Mesothelial cell of epicardium (in vitro differentiated cells): ENCODE measurements at regions not wholly inside any gene's neighbourhood (a gene's known extent, or its start where the extent isn't known, plus 50 kb on each side); places are given as distances from the start of the nearest gene placed in this dataset.

Experiments used
- DNase-seq, 2 experiments: peaks; one replicate each; pipeline ENCODE4 v3.0.0; 2021; ENCODE audit warnings: low spot score in 2 of 2; ENCODE audit not compliant: unreplicated experiment in 2 of 2
- H3K27ac Mint-ChIP-seq: 2 replicates; pipeline ENCODE4 v1.8.0; 2021; ENCODE audit warnings: mixed read lengths
- H3K27me3 Mint-ChIP-seq: 2 replicates; pipeline ENCODE4 v1.8.0; 2021; ENCODE audit warnings: low read depth, mixed read lengths
- H3K36me3 Mint-ChIP-seq: 2 replicates; pipeline ENCODE4 v1.8.0; 2021; ENCODE audit warnings: mixed read lengths
- H3K4me1 Mint-ChIP-seq: 2 replicates; pipeline ENCODE4 v1.8.0; 2021; ENCODE audit warnings: mixed read lengths
- H3K4me3 Mint-ChIP-seq: 2 replicates; pipeline ENCODE4 v1.8.0; 2021; ENCODE audit warnings: mild to moderate bottlenecking, moderate library complexity, mixed read lengths
- H3K9me3 Mint-ChIP-seq: 2 replicates; pipeline ENCODE4 v1.8.0; 2021; ENCODE audit warnings: mixed read lengths
- TF ChIP-seq, protein P1 (sequence below): fragments of 200-600 bp; sonication (generic); IDR thresholded peaks from one replicate; pipeline ENCODE4 v1.5.0; 2021; ENCODE audit warnings: antibody characterized with exemption; ENCODE audit not compliant: unreplicated experiment

DNA sequence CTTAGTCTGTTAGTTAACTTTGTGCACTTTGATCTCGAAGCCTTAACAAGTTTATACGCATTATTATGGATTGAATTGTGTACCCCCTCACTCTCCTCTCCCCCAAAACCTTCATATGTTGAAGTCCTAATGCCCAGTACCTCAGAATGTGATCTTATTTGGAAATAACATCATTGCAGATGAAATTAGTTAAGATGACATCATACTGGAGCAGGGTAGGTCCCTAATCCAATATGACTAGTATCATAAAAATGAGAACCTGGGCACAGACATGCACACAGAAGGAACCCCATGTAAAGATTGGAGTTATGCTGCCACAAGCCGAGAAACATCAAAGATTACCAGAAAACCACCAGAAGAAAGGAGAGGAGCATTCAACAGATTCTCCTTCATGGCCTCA is 85.8 kb upstream of the TSC22D1 start:
- no peaks in the 10 kb centered on the region for H3K4me1 Mint-ChIP-seq
- DNase-seq: no peak
- no peaks in the 10 kb centered on the region for H3K36me3 Mint-ChIP-seq
- TF ChIP-seq, protein P1, sequence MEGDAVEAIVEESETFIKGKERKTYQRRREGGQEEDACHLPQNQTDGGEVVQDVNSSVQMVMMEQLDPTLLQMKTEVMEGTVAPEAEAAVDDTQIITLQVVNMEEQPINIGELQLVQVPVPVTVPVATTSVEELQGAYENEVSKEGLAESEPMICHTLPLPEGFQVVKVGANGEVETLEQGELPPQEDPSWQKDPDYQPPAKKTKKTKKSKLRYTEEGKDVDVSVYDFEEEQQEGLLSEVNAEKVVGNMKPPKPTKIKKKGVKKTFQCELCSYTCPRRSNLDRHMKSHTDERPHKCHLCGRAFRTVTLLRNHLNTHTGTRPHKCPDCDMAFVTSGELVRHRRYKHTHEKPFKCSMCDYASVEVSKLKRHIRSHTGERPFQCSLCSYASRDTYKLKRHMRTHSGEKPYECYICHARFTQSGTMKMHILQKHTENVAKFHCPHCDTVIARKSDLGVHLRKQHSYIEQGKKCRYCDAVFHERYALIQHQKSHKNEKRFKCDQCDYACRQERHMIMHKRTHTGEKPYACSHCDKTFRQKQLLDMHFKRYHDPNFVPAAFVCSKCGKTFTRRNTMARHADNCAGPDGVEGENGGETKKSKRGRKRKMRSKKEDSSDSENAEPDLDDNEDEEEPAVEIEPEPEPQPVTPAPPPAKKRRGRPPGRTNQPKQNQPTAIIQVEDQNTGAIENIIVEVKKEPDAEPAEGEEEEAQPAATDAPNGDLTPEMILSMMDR: no peak
- peaks cover 5% of the 10 kb centered on the region for H3K27me3 Mint-ChIP-seq
- no peak overlapping the region for H3K27ac Mint-ChIP-seq
- H3K4me3 Mint-ChIP-seq: no peak overlapping the region
- H3K9me3 Mint-ChIP-seq: no peaks in the 10 kb centered on the region

- no peak for DNase-seq
- Mint-ChIP-seq H3K27me3 (peaks cover 5% of the 10 kb centered on the region), H3K9me3 (no peaks in the 10 kb centered on the region), H3K36me3 (no peaks in the 10 kb centered on the region), H3K4me3 (no peak overlapping the region), H3K4me1 (no peaks in the 10 kb centered on the region), H3K27ac (no peak overlapping the region)
- TF ChIP-seq, protein P1: no peak
These were observed 83.9 kb upstream of the TSC22D1 start for GRCh38 chr13:44660050-44660449.

DNA sequence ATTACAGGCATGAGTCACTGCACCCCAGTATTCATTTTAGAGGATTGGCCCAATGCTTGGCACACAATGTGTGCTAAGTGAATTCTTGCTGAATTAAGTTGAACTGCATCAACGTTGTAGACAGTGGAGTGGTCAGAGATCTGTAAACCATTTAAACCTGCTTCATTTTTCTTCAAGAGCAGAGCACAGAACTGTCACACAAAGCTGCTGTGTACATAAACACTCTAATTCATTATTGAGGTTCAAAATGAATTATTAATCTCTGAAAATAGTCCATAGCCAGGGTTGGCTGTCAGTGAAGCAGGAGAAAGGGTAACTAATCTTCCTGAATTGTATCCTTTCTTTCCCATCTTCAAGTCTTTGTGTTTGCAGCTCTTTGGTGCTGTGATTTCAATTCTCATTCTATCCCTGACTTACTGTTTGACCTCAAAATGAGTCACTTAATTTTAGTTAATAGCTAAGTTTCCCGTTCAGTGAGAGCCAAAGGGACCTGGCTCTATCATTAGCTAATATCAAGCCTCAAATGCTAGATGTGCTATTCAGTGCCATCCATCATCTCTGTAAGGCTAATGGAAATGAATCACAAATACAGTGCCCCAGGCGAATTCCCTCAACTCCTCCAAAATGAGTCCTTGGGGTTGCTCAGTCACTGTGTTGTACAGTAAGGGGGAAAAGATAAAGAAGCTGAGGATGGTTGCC is 77.0 kb upstream of the TSC22D1 start:
- no peak overlapping the region for H3K27ac Mint-ChIP-seq
- no peak for DNase-seq
- H3K4me1 Mint-ChIP-seq: peaks cover 3% of the 10 kb centered on the region
- H3K9me3 Mint-ChIP-seq: no peaks in the 10 kb centered on the region
- no peak overlapping the region for H3K4me3 Mint-ChIP-seq
- H3K27me3 Mint-ChIP-seq: no peaks in the 10 kb centered on the region
- H3K36me3 Mint-ChIP-seq: no peaks in the 10 kb centered on the region
- TF ChIP-seq, protein P1: no peak

GRCh38 chr13:44652168-44652567 is 76.0 kb upstream of the TSC22D1 start:
- Mint-ChIP-seq H3K4me3 (no peak overlapping the region), H3K36me3 (no peaks in the 10 kb centered on the region), H3K9me3 (no peaks in the 10 kb centered on the region), H3K27me3 (no peaks in the 10 kb centered on the region), H3K27ac (no peak overlapping the region), H3K4me1 (peaks cover 3% of the 10 kb centered on the region)
- DNase-seq: no peak
- TF ChIP-seq, protein P1: no peak

GRCh38 chr13:44651724-44652123 is 75.6 kb upstream of the TSC22D1 start:
- Mint-ChIP-seq H3K36me3 (no peaks in the 10 kb centered on the region), H3K27ac (no peak overlapping the region), H3K9me3 (no peaks in the 10 kb centered on the region), H3K4me1 (peaks cover 3% of the 10 kb centered on the region), H3K27me3 (no peaks in the 10 kb centered on the region), H3K4me3 (no peak overlapping the region)
- DNase-seq: no peak
- TF ChIP-seq, protein P1: no peak
